NCI-H2107 treated with DMSO at 0.1 percent for 48 hours (cell line): ENCODE measurements at regions not wholly inside any gene's neighbourhood (a gene's known extent, or its start where the extent isn't known, plus 50 kb on each side); places are given as distances from the start of the nearest gene placed in this dataset.

Experiments used
- DNase-seq: peaks from one replicate; lab custom pipeline; 2025; ENCODE audit not compliant: unreplicated experiment; lab: John Stamatoyannopoulos, UW

GRCh38 chr10:83248106-83248631 is 891.1 kb upstream of the GHITM start:
- no peak for DNase-seq

- no peak for DNase-seq
Measured at GRCh38 chr10:83250396-83250795, 888.9 kb upstream of the GHITM start.

- DNase-seq, result no peak
Measured at GRCh38 chr10:83252169-83252568, 887.1 kb upstream of the GHITM start.

GRCh38 chr10:83252596-83252995 is 886.7 kb upstream of the GHITM start:
- DNase-seq, result no peak

- DNase-seq, result no peak
Measured at GRCh38 chr10:83253011-83253671, 886.2 kb upstream of the GHITM start.

GRCh38 chr10:83254698-83255097 is 884.6 kb upstream of the GHITM start:
- no peak for DNase-seq

- DNase-seq, result no peak
Measured at GRCh38 chr10:83262434-83262833, 876.9 kb upstream of the GHITM start.

GRCh38 chr10:83272666-83273434 is 866.5 kb upstream of the GHITM start:
- no peak for DNase-seq

- DNase-seq, result no peak
Measured at GRCh38 chr10:83274088-83274487, 865.2 kb upstream of the GHITM start.

GRCh38 chr10:83276971-83277370 is 862.3 kb upstream of the GHITM start:
- no peak for DNase-seq

- DNase-seq, result no peak
Measured at GRCh38 chr10:83283151-83283550, 856.2 kb upstream of the GHITM start.

- no peak for DNase-seq
Measured at GRCh38 chr10:83287374-83287773, 851.9 kb upstream of the GHITM start.

- no peak for DNase-seq
Measured at GRCh38 chr10:83289373-83289772, 849.9 kb upstream of the GHITM start.

- DNase-seq, result no peak
Measured at GRCh38 chr10:83289948-83290347, 849.4 kb upstream of the GHITM start.

GRCh38 chr10:83301732-83302131 is 837.6 kb upstream of the GHITM start:
- DNase-seq, result no peak

GRCh38 chr10:83302623-83303022 is 836.7 kb upstream of the GHITM start:
- DNase-seq, result no peak

GRCh38 chr10:83310688-83311087 is 828.6 kb upstream of the GHITM start:
- DNase-seq, result no peak

GRCh38 chr10:83312570-83312969 is 826.7 kb upstream of the GHITM start:
- DNase-seq, result no peak

GRCh38 chr10:83332690-83333089 is 806.6 kb upstream of the GHITM start:
- DNase-seq, result no peak

- no peak for DNase-seq
Measured at GRCh38 chr10:83333566-83333965, 805.7 kb upstream of the GHITM start.

GRCh38 chr10:83343676-83344075 is 795.6 kb upstream of the GHITM start:
- no peak for DNase-seq

GRCh38 chr10:83346266-83346910 is 792.9 kb upstream of the GHITM start:
- no peak for DNase-seq
